ENCODE measurements at regions not wholly inside any gene's neighbourhood (a gene's known extent, or its start where the extent isn't known, plus 50 kb on each side); places are given as distances from the start of the nearest gene placed in this dataset.

DNA sequence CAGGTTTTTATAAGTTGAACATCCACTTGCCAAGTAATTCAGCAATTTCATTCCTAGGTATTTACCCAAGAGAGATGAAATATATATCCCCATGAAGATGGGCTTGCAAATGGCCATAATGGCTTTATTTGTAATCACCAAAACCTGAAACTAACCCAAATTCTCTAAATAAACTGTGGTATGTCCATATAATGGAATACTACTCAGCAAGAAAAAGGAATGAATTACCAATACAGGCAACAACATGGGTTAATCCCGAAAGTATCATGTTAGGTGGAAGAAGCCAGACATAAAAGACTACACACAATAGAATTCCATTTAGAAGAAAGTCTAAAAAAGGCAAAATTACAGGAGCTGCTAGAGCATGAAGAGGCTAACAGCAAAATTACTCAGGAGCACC lies 101.4 kb upstream of the PPP2R2D start:
- Mint-ChIP-seq H3K9me3 (peaks cover 26% of the 10 kb centered on the region), H3K36me3 (ENCODE audit: insufficient read depth) (no peaks in the 10 kb centered on the region), H3K4me1 (ENCODE audit: low read depth) (no peaks in the 10 kb centered on the region), H3K27me3 (ENCODE audit: low read depth) (peaks cover 9% of the 10 kb centered on the region), H3K4me3 (no peak overlapping the region)
- DNase-seq (no peak), ATAC-seq (no peak)

DNA sequence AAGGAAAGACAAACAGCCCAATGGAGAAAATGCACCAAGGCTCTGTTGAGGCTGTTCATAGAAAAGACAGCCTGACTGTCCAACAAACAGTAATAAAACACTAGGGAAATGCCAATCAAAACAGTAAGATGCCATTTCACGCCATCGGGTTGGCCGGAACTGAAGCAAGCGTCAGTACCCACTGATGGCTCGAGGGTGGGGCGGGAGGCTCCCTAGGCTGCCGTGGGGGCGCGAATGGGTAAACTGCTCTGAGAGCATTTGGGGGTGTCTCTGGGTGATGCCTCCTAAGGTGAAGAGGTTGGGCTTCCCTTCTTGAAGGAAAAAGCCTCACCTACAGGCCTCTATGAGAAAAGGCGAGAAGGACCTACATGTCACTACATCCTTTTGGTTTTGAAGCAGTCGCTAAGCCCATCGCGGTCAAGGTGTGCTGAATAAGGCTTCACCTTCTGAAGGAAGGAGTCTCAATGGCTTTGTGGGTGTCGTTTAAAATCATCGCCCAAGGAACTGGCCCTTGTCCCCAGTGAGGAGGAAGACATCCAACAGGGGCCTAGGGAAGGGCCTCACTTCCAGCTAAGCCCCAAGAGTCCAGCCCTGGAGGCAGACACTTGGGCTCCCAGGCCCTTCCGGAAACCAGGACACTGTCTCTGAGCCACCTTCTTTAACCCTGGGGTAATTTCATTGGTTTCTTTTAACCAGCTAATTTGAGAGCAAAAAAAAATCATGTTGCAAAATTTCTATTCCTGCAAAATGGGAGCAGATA lies 98.5 kb upstream of the PPP2R2D start:
- H3K9me3 Mint-ChIP-seq: peaks cover 18% of the 10 kb centered on the region
- no peak overlapping the region for H3K4me3 Mint-ChIP-seq
- ATAC-seq (no peak), DNase-seq (no peak)
- H3K4me1 Mint-ChIP-seq (ENCODE audit: low read depth): no peaks in the 10 kb centered on the region
- no peaks in the 10 kb centered on the region for H3K36me3 Mint-ChIP-seq (ENCODE audit: insufficient read depth)
- peaks cover 3% of the 10 kb centered on the region for H3K27me3 Mint-ChIP-seq (ENCODE audit: low read depth)

- Mint-ChIP-seq H3K4me1 (ENCODE audit: low read depth) (no peaks in the 10 kb centered on the region), H3K36me3 (ENCODE audit: insufficient read depth) (no peaks in the 10 kb centered on the region), H3K27me3 (ENCODE audit: low read depth) (peaks cover 2% of the 10 kb centered on the region), H3K4me3 (no peak overlapping the region), H3K9me3 (peaks cover 16% of the 10 kb centered on the region)
- no peak for DNase-seq
- ATAC-seq: no peak
Observed at GRCh38 chr10:131802996-131803395, 97.8 kb upstream of the PPP2R2D start.

DNA sequence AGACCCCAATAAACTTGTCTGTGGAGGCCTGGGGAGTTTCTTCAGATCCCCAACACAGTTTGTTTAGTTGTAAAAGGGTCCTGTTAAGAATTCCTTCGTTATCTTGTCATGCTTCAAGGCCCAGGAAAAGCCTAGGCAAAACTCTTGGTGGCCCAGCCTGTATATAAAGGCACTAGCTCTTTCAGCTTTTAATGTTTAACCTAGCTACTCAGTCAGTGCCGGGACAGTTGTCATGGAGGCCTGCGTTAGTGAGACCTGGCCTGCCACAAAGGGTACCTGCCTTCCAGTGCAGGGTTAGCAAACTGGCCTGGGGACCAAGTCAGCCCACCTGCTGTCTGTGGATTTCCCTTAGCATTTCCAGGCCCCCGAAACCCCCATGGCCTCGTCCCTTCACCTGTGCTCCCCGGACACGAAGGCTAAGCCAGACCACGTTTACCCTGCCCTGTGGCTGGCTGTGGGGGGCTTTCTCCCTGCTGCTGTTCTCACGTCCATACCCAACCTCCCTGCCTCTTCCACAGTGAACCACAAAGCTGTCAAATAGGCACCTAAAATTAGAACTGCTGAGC lies 96.9 kb upstream of the PPP2R2D start:
- Mint-ChIP-seq H3K9me3 (peaks cover 9% of the 10 kb centered on the region), H3K4me1 (ENCODE audit: low read depth) (no peaks in the 10 kb centered on the region), H3K4me3 (no peak overlapping the region), H3K27me3 (ENCODE audit: low read depth) (peaks cover 5% of the 10 kb centered on the region), H3K36me3 (ENCODE audit: insufficient read depth) (no peaks in the 10 kb centered on the region)
- ATAC-seq: no peak
- DNase-seq: no peak

DNA sequence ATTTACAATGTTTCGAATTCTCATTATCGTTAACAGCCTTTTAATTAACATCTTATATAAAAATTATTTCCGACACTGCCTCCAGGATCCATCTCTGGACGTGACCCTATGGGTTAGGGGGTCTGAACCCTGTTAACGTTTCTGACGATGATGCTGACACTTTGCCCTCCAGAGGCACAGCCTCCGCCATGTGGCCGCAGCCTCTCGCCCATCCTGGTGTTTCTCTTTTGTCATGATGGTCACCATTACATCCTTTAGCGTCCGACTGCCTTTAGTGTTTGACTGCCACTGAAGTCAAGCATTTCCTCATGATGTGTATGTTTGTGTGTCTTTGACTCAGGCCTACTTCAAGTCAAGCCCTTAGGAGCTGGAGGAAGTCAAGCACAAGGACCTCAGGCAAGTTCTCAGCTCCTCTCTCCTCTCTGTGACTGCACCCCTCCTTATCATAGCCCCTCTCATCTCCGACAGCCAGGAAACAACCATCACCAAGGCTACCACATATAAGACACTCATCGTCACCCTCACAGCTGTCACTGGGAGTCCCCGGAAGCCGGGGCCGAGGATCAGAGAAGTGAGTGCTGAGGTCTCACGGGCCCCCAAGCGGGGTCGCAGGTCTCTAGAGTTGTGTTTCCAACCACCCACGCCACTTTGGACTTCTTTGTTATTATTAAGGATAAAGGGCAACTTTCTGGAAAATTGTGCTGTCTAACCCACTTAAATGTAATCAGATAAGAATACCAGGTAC lies 96.1 kb upstream of the PPP2R2D start:
- no peaks in the 10 kb centered on the region for H3K36me3 Mint-ChIP-seq (ENCODE audit: insufficient read depth)
- H3K4me3 Mint-ChIP-seq: no peak overlapping the region
- DNase-seq (no peak), ATAC-seq (no peak)
- H3K4me1 Mint-ChIP-seq (ENCODE audit: low read depth): no peaks in the 10 kb centered on the region
- H3K27me3 Mint-ChIP-seq (ENCODE audit: low read depth): peaks cover 10% of the 10 kb centered on the region
- H3K9me3 Mint-ChIP-seq: peaks cover 9% of the 10 kb centered on the region

DNA sequence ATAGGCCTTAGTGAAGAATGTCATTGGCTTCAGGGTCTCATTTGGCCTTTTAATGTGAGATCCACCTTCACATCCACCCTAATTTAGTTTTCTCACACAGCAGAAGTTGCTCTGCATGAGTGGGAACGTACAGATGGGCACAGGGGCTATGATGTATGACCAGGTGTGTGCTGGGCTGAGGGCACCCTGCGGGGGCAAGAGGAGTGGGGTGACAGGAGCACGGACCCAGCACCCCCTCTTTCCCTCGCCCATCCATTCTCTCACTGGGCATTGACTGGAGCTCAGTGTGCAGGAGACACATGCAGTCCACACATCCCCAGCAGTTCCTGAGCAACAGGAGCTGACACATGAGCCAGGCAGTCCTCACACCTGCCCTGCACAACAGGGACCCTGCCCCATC lies 95.1 kb upstream of the PPP2R2D start:
- H3K4me3 Mint-ChIP-seq: no peak overlapping the region
- H3K4me1 Mint-ChIP-seq (ENCODE audit: low read depth): no peaks in the 10 kb centered on the region
- H3K36me3 Mint-ChIP-seq (ENCODE audit: insufficient read depth): no peaks in the 10 kb centered on the region
- peaks cover 3% of the 10 kb centered on the region for H3K9me3 Mint-ChIP-seq
- no peak for DNase-seq
- ATAC-seq: no peak
- H3K27me3 Mint-ChIP-seq (ENCODE audit: low read depth): peaks cover 10% of the 10 kb centered on the region

GRCh38 chr10:131806146-131806545 lies 94.7 kb upstream of the PPP2R2D start:
- DNase-seq: no peak
- Mint-ChIP-seq H3K4me3 (no peak overlapping the region), H3K4me1 (ENCODE audit: low read depth) (no peaks in the 10 kb centered on the region), H3K27me3 (ENCODE audit: low read depth) (peaks cover 10% of the 10 kb centered on the region), H3K9me3 (no peaks in the 10 kb centered on the region), H3K36me3 (ENCODE audit: insufficient read depth) (no peaks in the 10 kb centered on the region)
- ATAC-seq: no peak

DNA sequence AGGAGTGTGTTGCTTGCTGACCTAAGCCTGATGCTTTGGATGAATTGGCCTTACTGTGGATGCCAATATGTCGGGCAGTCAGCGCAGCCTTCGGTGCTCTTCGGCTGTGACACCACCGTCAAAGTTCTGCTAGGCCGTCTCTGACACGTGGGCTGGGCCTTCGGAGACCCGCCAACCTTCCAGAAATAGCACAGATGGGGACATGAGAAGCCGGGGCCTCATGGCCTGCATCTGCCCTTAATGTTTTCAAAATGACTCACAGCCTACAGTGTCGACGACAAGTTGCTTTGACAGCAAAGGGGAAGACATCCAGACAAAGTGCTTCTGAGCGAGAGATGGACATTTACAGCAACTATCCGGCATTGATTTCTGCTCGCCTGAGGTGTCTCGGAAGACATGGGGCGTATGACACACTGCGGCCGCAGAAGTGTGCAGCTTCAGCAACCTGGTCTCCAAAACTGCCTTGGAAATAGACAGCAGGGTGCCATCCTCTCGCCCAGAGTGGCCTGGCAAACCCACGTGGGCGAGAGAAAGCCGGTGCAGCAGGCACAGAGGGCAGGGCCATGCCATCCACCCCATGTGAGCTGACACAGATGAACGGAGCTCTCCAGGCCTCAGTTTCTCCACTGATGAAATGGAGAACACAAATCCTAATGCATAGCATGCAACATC lies 94.0 kb upstream of the PPP2R2D start:
- H3K4me1 Mint-ChIP-seq (ENCODE audit: low read depth): no peaks in the 10 kb centered on the region
- ATAC-seq (no peak), DNase-seq (no peak)
- H3K4me3 Mint-ChIP-seq: no peak overlapping the region
- H3K9me3 Mint-ChIP-seq: no peaks in the 10 kb centered on the region
- H3K36me3 Mint-ChIP-seq (ENCODE audit: insufficient read depth): no peaks in the 10 kb centered on the region
- peaks cover 10% of the 10 kb centered on the region for H3K27me3 Mint-ChIP-seq (ENCODE audit: low read depth)

- no peaks in the 10 kb centered on the region for H3K36me3 Mint-ChIP-seq (ENCODE audit: insufficient read depth)
- DNase-seq: no peak
- no peak for ATAC-seq
- no peak overlapping the region for H3K4me3 Mint-ChIP-seq
- H3K9me3 Mint-ChIP-seq: no peaks in the 10 kb centered on the region
- no peaks in the 10 kb centered on the region for H3K4me1 Mint-ChIP-seq (ENCODE audit: low read depth)
- peaks cover 10% of the 10 kb centered on the region for H3K27me3 Mint-ChIP-seq (ENCODE audit: low read depth)
Observed at GRCh38 chr10:131808370-131808930, 92.4 kb upstream of the PPP2R2D start.

DNA sequence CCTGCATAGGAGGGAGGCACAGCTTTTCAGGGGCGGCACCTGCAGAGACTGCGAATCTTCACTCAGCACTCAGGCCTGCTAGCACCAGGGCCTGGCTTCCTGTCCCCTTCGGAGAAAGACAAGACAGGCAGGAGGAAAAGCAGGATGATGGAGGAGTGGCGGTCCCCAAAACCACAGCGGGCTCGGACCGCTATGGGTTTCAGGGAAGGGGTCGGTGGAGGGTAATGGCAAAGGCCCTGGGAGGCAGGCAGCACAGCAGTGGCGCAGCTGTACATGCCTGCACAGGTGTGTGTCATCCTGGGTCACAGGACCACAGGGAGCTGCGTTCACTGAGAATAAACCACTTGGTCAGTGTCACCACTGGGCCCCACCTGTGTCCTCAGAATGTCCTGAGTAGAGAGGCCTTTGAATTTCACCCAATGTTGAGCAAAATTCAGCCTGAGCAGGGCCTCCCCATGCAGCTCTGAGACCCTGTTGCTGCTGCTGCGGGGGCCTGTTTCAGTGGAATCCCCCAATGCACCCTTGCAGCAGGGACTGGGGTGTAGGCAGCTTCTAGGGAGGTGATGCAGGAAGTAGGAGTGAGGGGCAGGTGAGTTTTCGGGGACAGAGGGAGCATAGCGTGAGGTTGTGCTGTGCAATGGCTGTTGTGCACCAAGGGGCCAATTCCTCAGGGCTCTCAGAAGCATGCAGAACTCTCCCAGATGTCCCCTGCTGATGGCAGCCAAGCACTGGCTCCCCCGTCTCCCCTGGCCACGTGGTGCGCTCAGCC lies 90.6 kb upstream of the PPP2R2D start:
- H3K9me3 Mint-ChIP-seq: no peaks in the 10 kb centered on the region
- no peak for DNase-seq
- H3K36me3 Mint-ChIP-seq (ENCODE audit: insufficient read depth): no peaks in the 10 kb centered on the region

DNA sequence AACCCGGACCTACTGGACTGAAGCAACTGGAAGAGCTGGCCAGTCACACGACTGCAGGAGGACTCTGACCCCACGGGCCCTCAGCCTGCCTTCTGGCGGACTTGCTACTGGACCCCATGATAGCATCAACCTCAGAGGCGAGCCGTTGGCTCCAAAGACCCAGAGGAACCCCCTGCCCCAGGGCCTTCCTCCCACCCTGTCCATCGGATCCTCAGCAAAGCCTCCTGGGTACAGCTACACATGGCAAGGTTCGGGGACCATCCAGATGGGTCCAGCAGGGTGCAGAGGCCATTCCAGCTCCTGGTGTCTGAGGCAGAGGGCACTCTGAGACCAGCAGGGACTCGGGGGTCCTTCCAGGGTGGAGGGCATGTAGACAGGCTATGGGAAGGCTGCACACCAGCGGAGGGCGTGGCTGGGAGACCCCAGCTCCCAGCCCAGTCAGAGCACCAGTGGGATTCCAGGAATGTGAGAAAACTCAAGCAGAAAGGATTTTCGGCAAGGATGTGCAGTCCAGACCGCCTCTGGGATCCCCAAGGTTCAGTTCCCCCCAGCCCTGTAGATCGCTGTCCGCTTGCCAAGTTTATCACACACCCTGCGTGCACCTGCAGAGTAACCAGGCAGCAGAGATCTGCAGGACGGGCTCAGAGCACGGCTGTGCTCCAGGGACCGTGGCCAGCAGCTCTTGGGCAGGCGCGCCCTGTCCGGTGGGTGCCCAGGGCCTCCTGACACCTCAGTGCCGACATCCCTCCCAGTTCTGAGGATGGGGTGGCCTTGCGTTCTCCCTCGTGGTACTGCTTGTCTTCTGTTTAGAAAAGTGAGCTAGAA lies 89.8 kb upstream of the PPP2R2D start:
- ATAC-seq: no peak
- no peaks in the 10 kb centered on the region for H3K9me3 Mint-ChIP-seq
- H3K36me3 Mint-ChIP-seq (ENCODE audit: insufficient read depth): no peaks in the 10 kb centered on the region
- no peaks in the 10 kb centered on the region for H3K4me1 Mint-ChIP-seq (ENCODE audit: low read depth)
- H3K4me3 Mint-ChIP-seq: no peak overlapping the region
- peaks cover 10% of the 10 kb centered on the region for H3K27me3 Mint-ChIP-seq (ENCODE audit: low read depth)
- DNase-seq: no peak

More for the DNA sequence above, 90.6 kb upstream of the PPP2R2D start:
- no peak for ATAC-seq
- Mint-ChIP-seq H3K4me3 (no peak overlapping the region), H3K27me3 (ENCODE audit: low read depth) (peaks cover 10% of the 10 kb centered on the region), H3K4me1 (ENCODE audit: low read depth) (no peaks in the 10 kb centered on the region)

GRCh38 chr10:131811630-131812403 lies 89.0 kb upstream of the PPP2R2D start:
- no peak for DNase-seq
- H3K27me3 Mint-ChIP-seq (ENCODE audit: low read depth): peaks cover 10% of the 10 kb centered on the region
- H3K4me1 Mint-ChIP-seq (ENCODE audit: low read depth): no peaks in the 10 kb centered on the region
- H3K36me3 Mint-ChIP-seq (ENCODE audit: insufficient read depth): no peaks in the 10 kb centered on the region
- H3K9me3 Mint-ChIP-seq: no peaks in the 10 kb centered on the region
- no peak overlapping the region for H3K4me3 Mint-ChIP-seq
- ATAC-seq: no peak
